Astrocyte (in vitro differentiated cells and primary cell): ENCODE measurements at regions not wholly inside any gene's neighbourhood (a gene's known extent, or its start where the extent isn't known, plus 50 kb on each side); places are given as distances from the start of the nearest gene placed in this dataset.
"Not testable (repeated sequence)": the region's sequence is repeated elsewhere in the genome, so short reads cannot be mapped to it uniquely, and the experiment has no call there.

Experiments
- DNase-seq: peaks from one replicate; pipeline ENCODE4 v3.0.0-alpha.2; 2010; ENCODE audit warnings: low read depth
- FAIRE-seq: peaks from 2 replicates; lab custom pipeline; 2011; peaks lifted over from hg19 to GRCh38; lab: Jason Lieb, UNC
- H2AFZ ChIP-seq: 2 replicates; pipeline ENCODE4 v1.6.0; 2012; ENCODE audit warnings: low read depth, low read length, inconsistent platforms
- H3K27ac ChIP-seq: 2 replicates; pipeline ENCODE4 v1.5.1; 2011; ENCODE audit warnings: low read depth, low read length, inconsistent platforms
- H3K27me3 ChIP-seq: 2 replicates; pipeline ENCODE4 v1.6.0; 2011; ENCODE audit warnings: low read length, inconsistent platforms; ENCODE audit not compliant: insufficient read depth
- H3K36me3 ChIP-seq: 2 replicates; pipeline ENCODE4 v1.5.1; 2011; ENCODE audit warnings: low read length, inconsistent platforms; ENCODE audit not compliant: insufficient read depth
- H3K4me1 ChIP-seq: 2 replicates; pipeline ENCODE4 v1.5.1; 2011; ENCODE audit warnings: low read length, inconsistent platforms; ENCODE audit not compliant: insufficient read depth
- H3K4me2 ChIP-seq: 2 replicates; pipeline ENCODE4 v1.6.0; 2012; ENCODE audit warnings: low read length, inconsistent platforms
- H3K4me3 ChIP-seq: 2 replicates; pipeline ENCODE4 v1.5.1; 2011; ENCODE audit warnings: low read depth, mild to moderate bottlenecking, low read length, inconsistent platforms; ENCODE audit not compliant: insufficient read depth
- H3K79me2 ChIP-seq: 2 replicates; pipeline ENCODE4 v1.6.0; 2012; ENCODE audit warnings: mild to moderate bottlenecking, low read length, inconsistent platforms; ENCODE audit not compliant: insufficient read depth
- H3K9ac ChIP-seq: 2 replicates; pipeline ENCODE4 v1.6.0; 2012; ENCODE audit warnings: mild to moderate bottlenecking, low read length, inconsistent platforms
- H3K9me3 ChIP-seq: 2 replicates; pipeline ENCODE4 v1.5.1; 2012; ENCODE audit warnings: low read depth, mild to moderate bottlenecking, low read length, inconsistent platforms; ENCODE audit not compliant: insufficient read depth
- H4K20me1 ChIP-seq: 2 replicates; pipeline ENCODE4 v1.6.0; 2012; ENCODE audit warnings: low read length, inconsistent platforms; ENCODE audit not compliant: insufficient read depth
- H3K27ac Mint-ChIP-seq: one replicate; pipeline ENCODE4 v1.8.0; 2021; ENCODE audit warnings: mild to moderate bottlenecking, mixed read lengths; ENCODE audit not compliant: unreplicated experiment
- H3K27me3 Mint-ChIP-seq: one replicate; pipeline ENCODE4 v1.8.0; 2021; ENCODE audit warnings: low read depth, mixed read lengths; ENCODE audit not compliant: unreplicated experiment
- H3K36me3 Mint-ChIP-seq: one replicate; pipeline ENCODE4 v1.8.0; 2021; ENCODE audit warnings: low read depth, mixed read lengths; ENCODE audit not compliant: unreplicated experiment
- H3K4me1 Mint-ChIP-seq: one replicate; pipeline ENCODE4 v1.8.0; 2021; ENCODE audit warnings: low read depth, mixed read lengths; ENCODE audit not compliant: unreplicated experiment
- H3K4me3 Mint-ChIP-seq: one replicate; pipeline ENCODE4 v1.8.0; 2021; ENCODE audit warnings: mild to moderate bottlenecking, moderate library complexity, mixed read lengths; ENCODE audit not compliant: unreplicated experiment
- H3K9me3 Mint-ChIP-seq: one replicate; pipeline ENCODE4 v1.8.0; 2021; ENCODE audit warnings: mild to moderate bottlenecking, mixed read lengths; ENCODE audit not compliant: unreplicated experiment
- CTCF ChIP-seq: IDR thresholded peaks from 2 replicates; pipeline ENCODE4 v1.5.1; 2011; ENCODE audit warnings: low read depth, mild to moderate bottlenecking, inconsistent platforms, low read length, moderate library complexity; ENCODE audit not compliant: insufficient read depth
- EZH2 ChIP-seq: IDR thresholded peaks from 2 replicates; pipeline ENCODE4 v1.6.1; 2012; ENCODE audit warnings: mild to moderate bottlenecking, low read length, inconsistent platforms; ENCODE audit not compliant: insufficient read depth

GRCh38 chr3:164806188-164806587, 272.1 kb downstream of the SI start:
- no peak overlapping the region for H3K4me3 Mint-ChIP-seq
- H3K9me3 Mint-ChIP-seq: no peaks in the 10 kb centered on the region
- TF ChIP-seq CTCF: no peak
- no peak for TF ChIP-seq EZH2
- H3K79me2 ChIP-seq: no peaks in the 10 kb centered on the region
- H3K36me3 ChIP-seq: no peaks in the 10 kb centered on the region
- H3K4me2 ChIP-seq: no peak overlapping the region
- no peak overlapping the region for H3K27ac Mint-ChIP-seq
- no peaks in the 10 kb centered on the region for H3K9me3 ChIP-seq
- H3K27me3 Mint-ChIP-seq: no peaks in the 10 kb centered on the region
- H3K4me1 ChIP-seq: no peaks in the 10 kb centered on the region
- no peak overlapping the region for H3K9ac ChIP-seq
- no peaks in the 10 kb centered on the region for H4K20me1 ChIP-seq
- no peak overlapping the region for H3K4me3 ChIP-seq
- H3K27me3 ChIP-seq: no peaks in the 10 kb centered on the region
- no peaks in the 10 kb centered on the region for H3K4me1 Mint-ChIP-seq
- no peak overlapping the region for H3K27ac ChIP-seq
- DNase-seq (no peak), FAIRE-seq (no peak)
- H3K36me3 Mint-ChIP-seq: no peaks in the 10 kb centered on the region
- no peak overlapping the region for H2AFZ ChIP-seq

GRCh38 chr3:164794099-164794498, 284.2 kb downstream of the SI start:
- no peaks in the 10 kb centered on the region for H3K79me2 ChIP-seq
- H3K9me3 ChIP-seq: no peaks in the 10 kb centered on the region
- H3K36me3 ChIP-seq: no peaks in the 10 kb centered on the region
- no peak overlapping the region for H2AFZ ChIP-seq
- H3K27ac Mint-ChIP-seq: no peak overlapping the region
- H3K4me3 ChIP-seq: no peak overlapping the region
- H3K36me3 Mint-ChIP-seq: no peaks in the 10 kb centered on the region
- H3K4me1 Mint-ChIP-seq: no peaks in the 10 kb centered on the region
- H3K4me1 ChIP-seq: no peaks in the 10 kb centered on the region
- no peak overlapping the region for H3K27ac ChIP-seq
- no peaks in the 10 kb centered on the region for H3K27me3 Mint-ChIP-seq
- no peak overlapping the region for H3K9ac ChIP-seq
- H4K20me1 ChIP-seq: no peaks in the 10 kb centered on the region
- no peak overlapping the region for H3K4me3 Mint-ChIP-seq
- no peak for DNase-seq
- TF ChIP-seq EZH2: no peak
- no peak for TF ChIP-seq CTCF
- H3K27me3 ChIP-seq: no peaks in the 10 kb centered on the region
- no peak for FAIRE-seq
- no peaks in the 10 kb centered on the region for H3K9me3 Mint-ChIP-seq
- no peak overlapping the region for H3K4me2 ChIP-seq

- H3K36me3 ChIP-seq: no peaks in the 10 kb centered on the region
- H3K36me3 Mint-ChIP-seq: no peaks in the 10 kb centered on the region
Measured at GRCh38 chr3:164791263-164791662, 287.0 kb downstream of the SI start.

GRCh38 chr3:164784407-164784806, 293.9 kb downstream of the SI start:
- DNase-seq, H3K27me3 Mint-ChIP-seq: not testable (repeated sequence)

More at GRCh38 chr3:164791263-164791662, 287.0 kb downstream of the SI start:
- peaks cover 6% of the 10 kb centered on the region for H3K9me3 Mint-ChIP-seq
- Histone ChIP-seq H3K27me3 (no peaks in the 10 kb centered on the region), H3K79me2 (no peaks in the 10 kb centered on the region), H3K27ac (no peak overlapping the region), H3K4me1 (no peaks in the 10 kb centered on the region), H4K20me1 (no peaks in the 10 kb centered on the region), H2AFZ (no peak overlapping the region), H3K4me2 (no peak overlapping the region), H3K9me3 (no peaks in the 10 kb centered on the region), H3K9ac (no peak overlapping the region), H3K4me3 (no peak overlapping the region)
- FAIRE-seq (no peak), DNase-seq (no peak)
- H3K27ac Mint-ChIP-seq: no peak overlapping the region
- no peak overlapping the region for H3K4me3 Mint-ChIP-seq
- H3K4me1 Mint-ChIP-seq: no peaks in the 10 kb centered on the region
- no peaks in the 10 kb centered on the region for H3K27me3 Mint-ChIP-seq
- TF ChIP-seq CTCF (no peak), EZH2 (no peak)

More at GRCh38 chr3:164784407-164784806, 293.9 kb downstream of the SI start:
- H3K4me3 Mint-ChIP-seq, H3K9ac ChIP-seq, H3K4me3 ChIP-seq, H3K9me3 Mint-ChIP-seq, FAIRE-seq, H3K36me3 Mint-ChIP-seq, H3K27ac Mint-ChIP-seq, H3K27ac ChIP-seq, H3K9me3 ChIP-seq, H3K27me3 ChIP-seq, H3K4me1 ChIP-seq, H2AFZ ChIP-seq, H3K36me3 ChIP-seq, H3K4me1 Mint-ChIP-seq, H3K4me2 ChIP-seq, H3K79me2 ChIP-seq, H4K20me1 ChIP-seq: not testable (repeated sequence)
